ENCODE measurements at regions not wholly inside any gene's neighbourhood (a gene's known extent, or its start where the extent isn't known, plus 50 kb on each side); places are given as distances from the start of the nearest gene placed in this dataset.

DNA sequence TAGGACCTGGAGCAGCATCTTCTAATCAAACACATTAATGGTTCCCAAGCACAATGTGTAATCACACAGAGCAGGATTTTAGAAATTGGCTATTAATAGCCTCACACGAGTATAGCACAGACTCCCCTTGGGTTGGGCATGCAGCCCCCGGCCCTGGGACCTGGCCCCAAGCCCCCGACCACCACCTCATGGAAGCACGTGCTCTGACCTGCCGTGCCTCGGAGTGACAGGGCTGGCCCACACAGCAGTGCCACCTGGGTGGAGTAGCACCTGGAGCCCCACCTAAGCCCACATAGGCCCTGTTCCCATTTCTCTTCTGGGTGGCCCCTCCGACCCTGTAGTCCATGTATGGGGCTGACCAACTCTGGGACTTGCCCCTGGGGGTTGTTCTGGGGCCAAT lies 171.8 kb downstream of the TTLL2 start:
- TF ChIP-seq ELF4 (IDR thresholded peaks at IDR 0.05) (no peak), SUZ12 (IDR thresholded peaks at IDR 0.05) (no peak), SP1 (IDR thresholded peaks at IDR 0.05) (no peak), ZNF384 (IDR thresholded peaks at IDR 0.05) (no peak)
- TF ChIP-seq, protein P1, sequence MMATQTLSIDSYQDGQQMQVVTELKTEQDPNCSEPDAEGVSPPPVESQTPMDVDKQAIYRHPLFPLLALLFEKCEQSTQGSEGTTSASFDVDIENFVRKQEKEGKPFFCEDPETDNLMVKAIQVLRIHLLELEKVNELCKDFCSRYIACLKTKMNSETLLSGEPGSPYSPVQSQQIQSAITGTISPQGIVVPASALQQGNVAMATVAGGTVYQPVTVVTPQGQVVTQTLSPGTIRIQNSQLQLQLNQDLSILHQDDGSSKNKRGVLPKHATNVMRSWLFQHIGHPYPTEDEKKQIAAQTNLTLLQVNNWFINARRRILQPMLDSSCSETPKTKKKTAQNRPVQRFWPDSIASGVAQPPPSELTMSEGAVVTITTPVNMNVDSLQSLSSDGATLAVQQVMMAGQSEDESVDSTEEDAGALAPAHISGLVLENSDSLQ (IDR thresholded peaks at IDR 0.05) = no peak

Measured in HEK293T (cell line).